SW480 (cell line): ENCODE measurements at regions not wholly inside any gene's neighbourhood (a gene's known extent, or its start where the extent isn't known, plus 50 kb on each side); places are given as distances from the start of the nearest gene placed in this dataset.
"Not testable (repeated sequence)": the region's sequence is repeated elsewhere in the genome, so short reads cannot be mapped to it uniquely, and the experiment has no call there.

Source experiments
- DNase-seq: peaks from one replicate; pipeline ENCODE4 v3.0.0-alpha.2; 2016; ENCODE audit warnings: low spot score

DNA sequence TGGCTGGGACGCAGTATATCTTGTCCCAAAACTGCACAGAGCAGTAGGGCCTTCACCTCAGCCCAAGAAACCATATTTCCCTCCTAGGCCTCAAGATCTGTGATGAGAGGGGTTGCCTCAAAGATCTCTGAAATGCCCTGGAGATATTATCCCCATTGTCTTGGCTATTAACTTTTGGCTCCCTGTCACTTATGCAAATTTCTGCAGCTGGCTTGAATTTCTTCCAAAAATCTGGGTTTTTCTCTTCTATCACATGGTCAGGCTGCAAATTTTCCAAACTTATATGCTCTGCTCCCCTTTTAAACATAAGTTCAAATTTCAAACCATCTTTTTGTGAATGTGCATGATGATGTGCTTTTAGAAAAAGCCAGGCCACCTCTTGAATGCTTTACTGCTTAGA is 809.2 kb upstream of the CDH18 start:
- DNase-seq = not testable (repeated sequence)

DNA sequence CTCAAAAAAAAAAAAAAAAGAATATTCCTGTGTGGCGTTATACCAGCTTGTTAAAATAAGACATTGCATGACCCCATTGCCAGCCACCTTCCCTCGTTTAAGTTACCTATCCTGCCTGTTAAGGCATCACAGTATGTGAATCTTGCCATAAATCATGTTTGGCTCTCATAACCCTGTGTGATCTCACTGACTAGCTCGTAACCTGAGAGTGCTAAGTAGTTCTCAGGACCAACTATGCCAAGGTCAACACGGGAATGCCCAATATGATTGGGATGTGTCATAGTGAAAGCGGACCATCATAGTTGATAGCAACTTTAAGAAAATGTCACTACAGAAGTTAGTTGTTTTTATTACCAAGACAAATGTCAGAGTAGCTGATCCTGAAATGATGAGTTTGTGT is 796.8 kb upstream of the CDH18 start:
- not testable (repeated sequence) for DNase-seq

DNA sequence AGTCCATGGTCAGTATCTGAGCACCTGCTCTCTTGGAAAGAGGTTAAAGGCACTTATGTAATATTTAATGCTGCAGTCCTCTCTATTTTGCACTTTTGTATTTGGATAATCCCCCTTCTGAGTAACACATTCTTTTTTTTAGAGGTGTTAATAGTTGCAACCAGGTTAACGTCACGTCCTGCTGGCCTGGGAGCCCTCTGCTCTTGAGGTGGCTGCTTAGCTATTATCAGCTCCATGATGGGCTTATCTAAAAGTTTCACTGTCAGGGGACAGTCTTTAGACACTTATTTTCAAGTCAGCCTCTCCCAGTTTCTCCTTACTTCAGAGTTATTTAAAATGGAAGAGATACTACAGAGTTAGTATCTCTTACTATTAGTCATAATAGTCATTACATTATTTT is 795.5 kb upstream of the CDH18 start:
- DNase-seq = not testable (repeated sequence)

DNA sequence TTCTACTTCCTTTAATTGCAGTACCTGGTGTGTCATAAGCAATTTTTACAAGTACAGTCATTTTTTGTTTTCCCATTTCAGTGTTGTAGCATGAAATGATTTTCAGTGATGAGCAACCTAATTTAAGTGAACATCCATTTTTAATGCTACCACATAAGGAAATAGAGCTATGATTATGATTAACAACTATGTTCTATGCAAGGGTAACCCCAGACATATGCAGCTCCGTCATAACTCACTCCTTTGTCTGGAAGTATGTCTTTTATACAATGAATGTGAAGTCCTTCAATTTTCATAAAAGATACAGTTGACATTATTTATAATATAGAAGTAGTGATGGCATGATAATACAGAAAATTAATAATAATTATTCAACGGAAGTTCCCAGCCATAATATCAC is 783.3 kb upstream of the CDH18 start:
- not testable (repeated sequence) for DNase-seq

DNA sequence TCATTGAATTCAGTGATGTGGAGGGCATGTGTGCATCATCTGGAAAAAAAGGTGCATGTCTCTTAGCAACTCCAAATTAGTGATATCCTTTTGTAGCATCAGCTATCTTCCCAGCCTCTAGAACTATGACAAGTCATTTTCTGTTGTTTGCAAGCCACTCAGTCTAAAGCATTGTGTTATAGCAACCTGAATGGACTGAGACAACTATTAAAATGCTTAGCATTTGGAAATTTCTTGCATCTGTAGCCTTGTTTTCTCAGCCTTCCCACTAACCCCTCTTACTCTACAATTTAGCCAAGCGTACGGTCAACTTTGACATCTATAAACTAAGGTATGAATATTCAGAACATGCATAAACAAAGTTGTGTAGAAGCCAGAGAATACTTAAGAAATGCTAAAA is 777.1 kb upstream of the CDH18 start:
- DNase-seq = not testable (repeated sequence)

DNA sequence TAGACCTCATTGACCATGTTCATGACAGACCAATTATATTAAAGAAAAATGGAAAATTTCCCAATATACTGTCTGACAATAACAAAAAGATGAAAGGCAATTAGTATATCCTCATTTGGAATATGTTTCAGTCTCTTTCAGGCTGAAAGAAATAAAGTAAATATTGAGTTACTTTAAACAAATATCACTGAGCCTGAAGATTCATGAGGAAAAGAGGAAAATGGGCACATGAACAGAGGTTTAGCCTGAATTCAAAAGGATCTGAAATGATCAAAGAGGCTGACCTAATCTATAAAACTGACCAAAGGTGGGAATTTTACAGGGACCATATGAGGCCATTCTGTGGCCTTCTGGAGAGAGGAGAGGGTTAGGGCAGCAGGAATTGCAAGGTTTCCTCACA is 771.5 kb upstream of the CDH18 start:
- not testable (repeated sequence) for DNase-seq

DNA sequence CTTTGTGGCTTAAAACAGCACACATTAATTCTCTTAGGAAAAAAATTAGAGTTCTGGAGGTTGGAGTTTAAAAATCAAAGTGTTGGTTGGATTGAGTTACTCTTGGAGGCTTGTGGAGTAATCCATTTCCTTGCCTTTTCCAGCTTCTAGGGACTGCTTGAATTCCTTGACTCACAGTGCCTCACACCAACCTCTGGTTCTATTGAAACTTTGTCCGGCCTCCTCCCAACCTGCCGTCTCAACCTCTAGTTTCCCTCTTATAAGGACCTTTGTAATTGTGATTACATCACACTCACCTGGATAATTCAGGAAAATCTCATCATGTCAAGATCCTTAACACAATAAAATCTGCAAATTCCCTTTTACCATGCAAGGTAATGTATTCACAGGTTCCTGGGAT is 764.2 kb upstream of the CDH18 start:
- not testable (repeated sequence) for DNase-seq

DNA sequence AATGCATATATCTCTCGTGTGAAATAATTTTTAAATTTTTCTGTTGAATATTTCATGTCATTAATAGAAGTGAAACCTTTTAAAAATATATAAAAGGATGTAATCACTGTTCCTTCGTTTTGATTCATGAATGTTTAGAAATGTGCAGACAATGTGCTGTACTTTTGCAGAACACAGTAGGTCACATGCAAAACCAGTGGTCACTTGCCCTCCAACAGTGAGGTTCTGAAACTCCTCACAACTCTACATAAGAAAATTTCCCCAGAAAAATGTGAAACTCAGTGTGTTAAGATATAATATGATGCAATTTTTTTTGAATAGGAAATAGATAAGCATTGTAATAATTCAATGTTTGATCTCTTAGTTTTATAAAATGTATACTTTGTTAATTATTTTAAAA is 747.7 kb upstream of the CDH18 start:
- DNase-seq = not testable (repeated sequence)

DNA sequence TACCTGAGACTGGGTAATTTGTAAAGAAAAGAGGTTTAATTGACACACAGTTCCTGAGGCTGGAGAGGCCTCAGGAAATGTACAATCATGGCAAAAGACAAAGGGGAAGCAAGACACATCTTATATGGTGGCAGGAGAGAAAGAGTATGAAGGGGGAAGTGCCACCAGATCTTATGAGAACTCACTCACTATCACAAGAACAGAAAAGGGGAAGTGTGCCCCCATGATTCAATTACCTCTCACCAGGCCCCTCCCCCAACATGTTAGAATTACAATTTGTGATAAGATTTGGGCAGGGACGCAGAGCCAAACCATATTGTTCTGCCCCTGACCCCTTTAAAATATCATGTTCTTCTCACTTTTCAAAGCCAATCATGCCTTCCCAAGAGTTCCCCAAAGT is 744.2 kb upstream of the CDH18 start:
- not testable (repeated sequence) for DNase-seq

DNA sequence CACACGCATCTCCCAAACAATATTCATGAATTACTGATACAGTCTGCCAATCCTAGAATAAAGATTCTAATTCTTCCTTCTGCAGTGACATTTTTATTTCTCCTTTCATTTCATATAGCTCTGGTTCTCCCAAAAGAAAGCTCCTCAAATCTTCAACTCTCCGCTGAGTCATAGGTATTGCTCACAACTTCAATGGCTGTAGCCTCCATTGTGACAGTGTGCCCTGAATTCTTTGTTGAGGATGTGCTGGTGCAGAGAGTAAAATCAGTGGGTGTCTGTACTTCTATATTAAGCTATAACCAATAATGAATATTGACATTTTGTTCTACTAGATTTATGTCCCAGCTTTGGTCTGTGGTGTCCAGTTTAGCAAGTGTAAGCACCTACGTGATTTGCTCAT is 733.3 kb upstream of the CDH18 start:
- not testable (repeated sequence) for DNase-seq

DNA sequence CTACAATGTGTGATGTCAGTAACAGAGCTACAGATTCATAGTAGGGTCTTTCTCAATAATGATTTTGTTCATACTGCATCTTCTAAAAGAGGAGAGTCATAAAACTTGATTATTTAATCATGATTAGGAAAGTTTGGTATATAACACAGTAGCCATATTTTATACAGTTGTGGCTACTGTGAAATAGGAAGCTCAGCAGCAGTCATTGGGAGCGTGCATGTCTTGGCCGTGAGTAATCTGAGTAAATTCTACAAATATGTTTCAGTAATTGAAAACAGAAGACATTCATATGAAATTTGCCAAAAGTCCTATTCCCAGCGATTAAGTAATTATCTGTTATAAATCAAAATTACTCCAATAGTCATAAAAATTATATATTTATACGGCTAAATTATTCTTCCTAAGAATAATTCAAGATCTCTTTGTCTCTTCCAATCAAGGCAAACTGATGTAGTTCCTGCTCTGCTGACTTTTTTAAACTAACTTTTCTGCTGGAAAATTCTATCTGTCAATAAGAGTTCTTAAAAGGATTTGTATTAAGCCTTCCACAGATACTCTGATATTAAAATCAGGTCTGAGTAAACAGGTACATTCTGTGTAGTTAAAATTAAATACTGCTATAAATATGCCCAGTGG is 723.6 kb upstream of the CDH18 start:
- DNase-seq = not testable (repeated sequence)

DNA sequence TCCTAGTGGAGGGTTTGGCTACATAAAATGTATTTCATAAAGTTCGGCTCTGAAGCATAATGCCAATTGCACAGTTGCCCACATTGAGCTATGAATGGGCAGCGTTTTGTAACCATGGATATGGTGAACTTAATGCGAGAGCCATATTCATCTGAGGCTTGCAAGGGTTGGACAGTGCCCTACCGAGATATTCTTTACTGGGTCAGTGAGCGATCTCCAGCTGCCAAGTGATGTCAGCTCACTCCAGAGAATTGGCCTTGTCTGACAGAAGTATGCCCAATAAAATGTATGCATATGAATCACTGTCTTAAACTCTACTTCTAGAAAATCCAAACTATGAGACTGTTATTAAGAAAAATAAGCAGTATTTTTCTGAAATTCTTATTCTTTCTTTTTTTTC is 719.6 kb upstream of the CDH18 start:
- not testable (repeated sequence) for DNase-seq

DNA sequence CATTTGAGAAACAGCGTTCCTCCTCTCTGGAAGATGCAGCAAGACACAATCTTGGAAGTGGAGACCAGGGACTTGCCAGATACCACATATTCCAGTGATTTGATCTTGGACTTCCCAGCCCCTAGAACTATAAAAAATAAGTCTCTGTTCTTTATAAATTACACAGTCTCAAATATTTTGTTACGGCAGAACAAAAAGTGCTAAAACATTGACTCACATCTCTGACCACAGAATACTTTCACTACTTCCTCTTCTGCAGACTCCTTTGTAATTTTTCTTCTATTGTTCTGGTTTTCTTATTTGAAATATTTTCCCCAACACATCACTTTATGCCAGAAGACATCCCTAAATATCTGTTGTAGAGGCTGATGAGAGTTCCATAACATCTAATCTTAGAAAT is 706.1 kb upstream of the CDH18 start:
- no peak for DNase-seq

DNA sequence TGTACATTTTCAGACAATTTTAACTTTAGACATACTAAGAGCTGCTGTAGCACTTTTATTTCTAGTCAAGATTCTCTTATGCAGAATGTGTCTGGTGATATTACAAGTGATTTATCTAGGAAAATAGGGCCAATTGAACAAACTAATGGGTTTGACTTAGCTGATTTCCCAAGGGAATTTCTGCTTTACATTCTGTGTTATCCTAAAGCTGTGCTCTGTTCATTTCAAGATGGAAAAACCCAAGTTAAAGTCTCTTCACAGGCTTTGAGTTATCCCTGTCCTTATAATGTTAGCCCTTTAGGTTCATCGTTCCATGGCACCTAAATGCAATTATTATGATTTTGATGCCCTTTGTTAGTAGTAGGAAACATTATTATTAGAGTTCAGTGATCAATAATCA is 704.9 kb upstream of the CDH18 start:
- DNase-seq = no peak

DNA sequence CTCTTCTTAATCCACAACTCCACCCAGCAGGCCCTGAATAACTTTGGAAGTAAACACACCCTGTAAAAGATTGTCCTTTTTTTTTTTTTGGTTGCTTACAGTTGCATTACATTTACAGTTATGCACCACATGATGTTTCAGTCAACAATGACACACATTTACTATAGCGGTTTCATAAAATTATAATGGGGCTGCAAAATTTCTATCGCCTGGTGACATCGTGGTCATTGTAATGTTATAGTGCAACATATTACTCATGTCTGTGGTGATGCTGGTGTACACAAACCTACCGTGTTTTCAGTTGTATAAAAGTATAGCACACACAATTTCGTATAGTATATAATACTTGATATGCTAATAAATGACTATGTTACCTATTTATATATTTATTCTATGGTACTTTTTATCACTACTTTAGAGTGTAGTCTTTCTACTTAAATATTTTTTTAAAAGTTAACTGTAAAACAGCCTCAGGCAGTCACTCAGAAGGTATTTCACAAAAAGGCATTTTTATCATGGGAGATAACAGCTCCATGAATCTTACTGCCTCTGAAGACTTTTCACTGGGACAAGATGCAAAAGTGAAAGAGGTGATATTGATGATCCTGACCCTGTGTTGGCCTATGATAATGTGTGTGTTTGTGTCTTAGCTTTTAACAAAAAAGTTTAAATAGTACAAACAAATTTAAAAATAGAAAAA is 695.4 kb upstream of the CDH18 start:
- DNase-seq = peak; percentile 6

DNA sequence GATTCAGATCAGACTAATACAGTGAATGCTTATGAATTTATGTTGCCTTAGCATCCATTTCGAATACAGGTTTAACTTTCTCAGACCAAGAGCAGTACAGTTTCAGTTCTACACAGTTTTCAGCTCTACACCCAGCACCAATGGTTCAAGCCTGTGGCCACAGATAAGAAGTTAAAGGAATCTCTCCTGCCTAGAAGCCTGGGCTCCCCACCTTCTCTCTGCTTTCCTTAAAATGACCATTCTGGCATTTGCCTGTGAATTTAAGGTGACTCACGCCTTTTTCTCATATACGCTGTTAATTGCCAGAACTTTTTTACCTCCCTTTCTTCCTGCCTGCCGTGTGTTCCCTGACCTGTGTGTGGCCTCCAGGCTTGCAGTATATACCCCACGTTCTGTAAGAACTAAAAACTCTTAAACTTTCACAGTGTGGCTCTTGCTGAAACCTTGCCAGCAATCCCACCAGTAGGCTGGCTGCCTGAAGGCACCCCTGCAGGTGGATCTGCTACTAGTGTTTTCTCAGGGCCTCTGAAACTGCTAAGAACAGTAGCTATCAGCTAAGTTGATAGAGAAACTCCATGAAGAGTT is 692.8 kb upstream of the CDH18 start:
- DNase-seq = no peak

DNA sequence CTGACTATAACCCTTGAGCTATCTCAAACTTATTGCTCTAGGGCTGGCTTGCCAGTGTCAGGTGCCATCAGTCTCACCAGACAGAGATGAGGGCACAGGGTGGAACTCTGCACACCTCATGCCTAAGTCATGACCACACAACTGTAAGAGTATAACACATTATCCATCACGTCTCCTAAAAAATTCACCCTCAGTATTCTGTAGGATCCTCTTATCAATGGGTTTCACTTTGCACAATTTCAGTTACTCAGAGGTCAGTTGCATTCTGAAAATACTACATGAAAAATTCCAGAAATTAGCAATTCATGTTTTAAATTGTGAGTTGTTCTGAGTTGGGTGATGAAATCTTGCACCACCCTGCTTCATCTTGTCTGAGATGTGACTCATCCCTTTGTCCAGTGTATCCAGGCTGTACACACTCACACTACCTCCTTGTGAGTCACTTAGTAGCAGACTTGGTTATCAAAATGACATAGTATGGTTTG is 690.9 kb upstream of the CDH18 start:
- DNase-seq = peak; percentile 66

DNA sequence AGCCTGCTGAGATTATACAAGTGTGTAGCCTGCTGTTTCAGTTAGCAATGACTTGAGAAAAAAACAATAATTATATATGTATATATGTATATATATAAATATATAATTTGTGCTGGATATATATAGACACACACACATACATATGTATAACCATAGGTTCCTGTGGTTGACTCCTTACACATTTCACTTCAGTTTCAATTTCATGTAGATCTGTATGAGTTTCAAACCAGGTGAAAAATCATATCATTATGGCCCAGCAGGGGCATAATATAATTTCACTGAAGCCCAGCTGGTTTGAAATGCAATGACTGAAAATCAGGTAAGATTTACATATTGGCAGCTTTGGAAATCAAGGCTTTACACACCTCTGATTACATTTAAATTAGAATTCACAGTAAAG is 690.4 kb upstream of the CDH18 start:
- DNase-seq = no peak

DNA sequence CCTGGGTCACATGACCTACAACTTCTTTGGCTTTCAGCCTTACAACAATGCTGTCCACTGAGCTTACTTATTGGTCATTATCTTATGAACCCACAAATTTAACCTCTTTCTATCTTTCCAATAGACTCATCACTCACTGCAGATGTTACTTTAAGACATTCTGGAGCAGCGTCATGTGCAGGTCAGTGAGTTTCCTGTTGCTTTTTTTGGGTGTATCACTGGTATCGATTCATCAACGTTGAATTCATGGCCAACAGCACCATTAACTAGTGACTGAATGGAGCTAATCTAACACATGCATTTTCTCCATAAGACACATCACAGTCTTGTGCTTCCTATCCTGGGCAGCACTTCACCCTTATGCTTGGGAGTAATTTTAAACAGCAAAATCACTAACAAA is 672.6 kb upstream of the CDH18 start:
- DNase-seq = no peak

DNA sequence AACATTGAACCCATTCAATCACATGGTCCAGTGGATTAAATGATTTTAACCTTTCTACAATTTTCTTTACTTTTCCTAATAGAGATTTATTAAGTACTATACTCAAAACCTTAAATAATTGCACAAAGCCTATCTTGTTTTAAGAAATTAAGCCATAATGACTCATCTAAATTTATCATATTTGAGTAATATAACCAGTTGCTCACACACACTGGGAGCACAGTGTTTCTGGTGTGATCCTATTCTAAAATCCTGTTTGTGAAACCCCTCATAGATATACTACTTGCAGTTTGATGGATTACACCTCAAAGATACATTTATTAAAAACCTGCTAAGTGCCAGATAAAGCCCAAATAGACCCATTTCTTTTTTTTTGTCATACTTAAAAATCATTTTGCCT is 668.3 kb upstream of the CDH18 start:
- no peak for DNase-seq

DNA sequence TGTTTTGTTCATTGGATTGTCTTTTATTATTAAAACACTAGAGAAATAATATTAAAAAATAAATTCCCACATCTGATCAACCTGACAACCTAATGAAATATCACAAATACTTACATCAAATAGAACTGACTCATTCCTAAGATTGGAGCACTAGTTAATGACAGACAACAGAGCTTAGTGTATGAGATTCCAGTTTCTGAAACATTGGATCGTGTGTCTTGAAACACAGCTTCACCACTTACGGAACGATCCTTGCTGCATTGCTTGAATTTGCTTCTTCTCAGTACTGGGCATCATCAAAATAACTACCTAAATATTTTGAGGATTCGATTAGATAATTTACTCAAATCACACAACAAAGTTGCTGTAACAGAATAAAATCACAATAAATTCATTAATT is 667.2 kb upstream of the CDH18 start:
- no peak for DNase-seq

DNA sequence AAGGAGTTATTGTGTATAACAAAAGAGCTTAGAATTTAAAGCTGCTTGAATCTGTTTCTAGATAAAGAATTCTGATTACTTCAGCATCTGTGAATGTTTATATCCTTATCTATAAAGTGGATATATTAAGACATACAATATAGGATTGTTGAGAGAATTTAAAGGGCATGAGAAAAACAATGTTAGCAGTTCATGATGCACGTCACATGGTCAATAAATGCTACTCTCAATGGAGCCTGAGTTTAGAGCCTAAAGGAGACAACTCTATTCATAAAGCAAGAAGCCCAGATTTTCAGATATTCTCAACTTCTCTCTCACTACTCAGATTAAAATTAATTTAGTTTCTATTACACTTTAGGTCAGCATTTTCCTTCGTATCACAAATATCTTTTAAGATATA is 666.7 kb upstream of the CDH18 start:
- DNase-seq = no peak

DNA sequence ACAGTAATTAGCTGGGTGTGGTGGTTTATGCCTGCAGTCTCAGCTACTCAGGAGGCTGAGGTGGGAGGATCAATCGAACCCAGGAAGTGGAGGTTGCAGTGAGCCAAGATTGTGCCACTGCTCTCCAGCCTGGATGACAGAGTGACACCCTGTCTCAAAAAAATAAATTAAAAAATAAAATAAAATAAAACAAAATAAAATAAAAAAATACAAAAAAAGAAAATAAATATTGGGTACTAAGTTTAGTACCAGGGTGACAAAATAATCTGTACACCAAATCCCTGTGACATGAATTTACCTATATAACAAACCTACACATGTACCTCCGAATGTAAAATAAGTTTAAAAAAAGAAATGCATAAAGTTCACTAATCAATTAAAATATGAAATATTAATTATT is 666.0 kb upstream of the CDH18 start:
- no peak for DNase-seq

DNA sequence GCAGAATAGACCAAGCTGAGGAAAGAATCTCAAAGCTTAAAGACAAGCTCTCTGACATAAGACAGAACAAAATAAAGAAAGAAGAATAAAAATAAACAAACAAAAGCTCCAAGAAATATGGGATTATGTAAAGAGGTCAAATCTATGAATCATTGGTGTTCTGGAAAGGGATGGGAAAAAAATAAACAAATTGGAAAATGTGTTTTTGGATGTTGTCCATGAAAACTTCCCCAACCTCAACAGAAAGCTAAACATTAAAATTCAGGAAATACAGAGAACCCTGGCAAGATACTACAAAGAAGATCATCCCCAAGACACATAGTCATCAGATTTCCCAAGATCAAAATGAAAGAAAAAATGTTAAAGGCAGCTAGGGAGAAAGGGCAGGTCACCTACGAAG is 662.0 kb upstream of the CDH18 start:
- DNase-seq = no peak
